Superior temporal gyrus (tissue), 1 donor: ENCODE measurements at regions not wholly inside any gene's neighbourhood (a gene's known extent, or its start where the extent isn't known, plus 50 kb on each side); places are given as distances from the start of the nearest gene placed in this dataset.

Experiments used
- DNase-seq: peaks from one replicate; pipeline ENCODE4 v3.0.0-alpha.2; 2016; ENCODE audit errors: extremely low spot score

- DNase-seq = no peak
Measured at GRCh38 chr5:166488560-166488959, 1802.9 kb upstream of the WWC1 start.

GRCh38 chr5:166493040-166493439 is 1798.4 kb upstream of the WWC1 start:
- DNase-seq = no peak

- no peak for DNase-seq
Measured at GRCh38 chr5:166493612-166494011, 1797.8 kb upstream of the WWC1 start.

- DNase-seq = no peak
Measured at GRCh38 chr5:166497496-166498104, 1793.8 kb upstream of the WWC1 start.

GRCh38 chr5:166499447-166500240 is 1791.8 kb upstream of the WWC1 start:
- DNase-seq = no peak

GRCh38 chr5:166503506-166503905 is 1787.9 kb upstream of the WWC1 start:
- no peak for DNase-seq

- no peak for DNase-seq
Measured at GRCh38 chr5:166505067-166505466, 1786.4 kb upstream of the WWC1 start.

- DNase-seq = peak; percentile 66
Measured at GRCh38 chr5:166505544-166505943, 1785.9 kb upstream of the WWC1 start.

GRCh38 chr5:166507810-166508425 is 1783.5 kb upstream of the WWC1 start:
- no peak for DNase-seq

GRCh38 chr5:166509085-166509484 is 1782.4 kb upstream of the WWC1 start:
- DNase-seq = no peak

- DNase-seq = no peak
Measured at GRCh38 chr5:166517976-166518375, 1773.5 kb upstream of the WWC1 start.

- DNase-seq = no peak
Measured at GRCh38 chr5:166523206-166523605, 1768.2 kb upstream of the WWC1 start.

GRCh38 chr5:166529200-166529599 is 1762.2 kb upstream of the WWC1 start:
- DNase-seq = no peak

- no peak for DNase-seq
Measured at GRCh38 chr5:166532456-166533220, 1758.8 kb upstream of the WWC1 start.

- DNase-seq = no peak
Measured at GRCh38 chr5:166535641-166536040, 1755.8 kb upstream of the WWC1 start.

GRCh38 chr5:166540156-166540555 is 1751.3 kb upstream of the WWC1 start:
- DNase-seq = no peak

- peak; percentile 89 for DNase-seq
Measured at GRCh38 chr5:166551384-166551783, 1740.1 kb upstream of the WWC1 start.

GRCh38 chr5:166553778-166554177 is 1737.7 kb upstream of the WWC1 start:
- no peak for DNase-seq

- no peak for DNase-seq
Measured at GRCh38 chr5:166561759-166562158, 1729.7 kb upstream of the WWC1 start.

- no peak for DNase-seq
Measured at GRCh38 chr5:166562246-166562645, 1729.2 kb upstream of the WWC1 start.

- no peak for DNase-seq
Measured at GRCh38 chr5:166566725-166567124, 1724.7 kb upstream of the WWC1 start.

- DNase-seq = no peak
Measured at GRCh38 chr5:166570865-166571264, 1720.6 kb upstream of the WWC1 start.
